Activated CD4-positive, alpha-beta memory T cell treated with anti-CD3 and anti-CD28 coated beads for 36 hours (primary cell): ENCODE measurements at regions not wholly inside any gene's neighbourhood (a gene's known extent, or its start where the extent isn't known, plus 50 kb on each side); places are given as distances from the start of the nearest gene placed in this dataset.

Experiments
- CTCF ChIA-PET: fragments of 350-600 bp; sonication (Branson Sonifier 250); formaldehyde crosslinking; loops from one replicate; lab custom pipeline; 2021; ENCODE audit warnings: antibody characterized with exemption, inconsistent platforms; lab: Charles Lee
- POLR2A ChIA-PET: fragments of 350-600 bp; sonication (Branson Sonifier 250); formaldehyde crosslinking; loops from one replicate; lab custom pipeline; 2021; ENCODE audit warnings: antibody characterized with exemption; lab: Charles Lee
- DNase-seq: peaks from one replicate; pipeline ENCODE4 v3.0.0-alpha.2; 2020
- H3K27ac Mint-ChIP-seq: one replicate; pipeline ENCODE4 v1.8.0; 2021; ENCODE audit warnings: mixed read lengths
- H3K27me3 Mint-ChIP-seq: one replicate; pipeline ENCODE4 v1.8.0; 2021; ENCODE audit warnings: mixed read lengths
- H3K36me3 Mint-ChIP-seq: one replicate; pipeline ENCODE4 v1.8.0; 2021; ENCODE audit warnings: mixed read lengths
- H3K4me1 Mint-ChIP-seq: one replicate; pipeline ENCODE4 v1.8.0; 2021; ENCODE audit warnings: low read depth, mixed read lengths
- H3K4me3 Mint-ChIP-seq: one replicate; pipeline ENCODE4 v1.8.0; 2021; ENCODE audit warnings: mild to moderate bottlenecking, mixed read lengths
- H3K9me3 Mint-ChIP-seq: one replicate; pipeline ENCODE4 v1.8.0; 2021; ENCODE audit warnings: mixed read lengths
- intact Hi-C: fragments of 100-400 bp; cut with micrococcal nuclease; formaldehyde crosslinking; loops from one replicate; pipeline ENCODE4 v1.15.1; 2023

GRCh38 chr14:65225299-65226159 is 123.2 kb upstream of the MAX start:
- H3K27ac Mint-ChIP-seq = peak overlapping the region; percentile 65
- H3K27me3 Mint-ChIP-seq = no peaks in the 10 kb centered on the region
- no peaks in the 10 kb centered on the region for H3K36me3 Mint-ChIP-seq
- H3K9me3 Mint-ChIP-seq = no peaks in the 10 kb centered on the region
- H3K4me1 Mint-ChIP-seq = peaks cover 58% of the 10 kb centered on the region
- CTCF ChIA-PET = interaction anchor here (1.1 to 3.7 kb wide), 4 partner anchors 62 to 735 kb away, joined by 4 to 18 read pairs (median 6); no protein-coding TSS in a partner anchor
- no peak overlapping the region for H3K4me3 Mint-ChIP-seq
- POLR2A ChIA-PET = interaction anchor here (1.2 kb wide), 1 partner anchor 20 kb away, joined by 4 read pairs; no protein-coding TSS in a partner anchor
- no peak for DNase-seq
- intact Hi-C loops = loop anchor here (2.0 kb wide), 1 partner anchor 15 kb away; no protein-coding TSS in a partner anchor

DNA sequence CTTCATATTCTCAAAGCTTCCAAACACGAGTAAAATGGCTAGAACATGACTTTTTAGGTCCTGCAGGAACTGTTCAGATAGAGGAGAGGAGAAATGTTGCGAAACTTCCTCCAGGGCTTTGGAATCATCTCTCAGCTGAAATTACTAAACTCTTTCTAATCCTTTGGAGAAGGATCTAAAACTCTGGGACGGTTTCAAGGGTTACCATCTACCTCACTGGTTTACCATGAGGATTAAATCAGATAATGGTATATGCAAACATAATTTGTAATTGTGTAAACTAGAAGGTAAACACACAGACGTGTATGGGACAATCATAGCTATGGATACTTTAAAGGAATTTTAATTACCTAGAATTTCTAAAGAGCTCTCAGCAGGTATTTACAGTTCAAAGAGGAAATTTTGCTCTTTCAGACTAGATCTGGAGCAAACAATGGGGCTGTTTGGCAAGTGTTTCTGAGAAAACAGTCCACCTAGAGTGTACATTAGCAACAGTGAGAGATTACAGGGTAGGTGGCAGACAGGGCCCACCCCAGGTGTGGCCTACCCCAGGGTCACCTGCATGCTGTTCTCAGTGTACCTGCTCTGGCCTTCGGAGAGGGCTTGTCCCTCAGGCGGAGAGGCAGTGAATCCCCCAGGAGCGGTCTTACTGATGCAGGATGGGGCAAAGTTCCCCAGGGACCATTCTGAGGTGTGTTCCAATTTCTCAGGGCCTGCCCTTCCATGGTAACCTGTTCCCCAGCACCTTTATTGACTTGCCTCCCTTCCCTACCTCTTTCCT is 124.7 kb upstream of the MAX start:
- Mint-ChIP-seq H3K4me1 (peaks cover 57% of the 10 kb centered on the region), H3K9me3 (no peaks in the 10 kb centered on the region), H3K27me3 (no peaks in the 10 kb centered on the region), H3K27ac (no peak overlapping the region), H3K4me3 (no peak overlapping the region), H3K36me3 (no peaks in the 10 kb centered on the region)
- CTCF ChIA-PET = interaction anchor here (1.1 to 3.7 kb wide), 3 partner anchors 63 to 598 kb away, joined by 4 to 18 read pairs (median 5); no protein-coding TSS in a partner anchor
- POLR2A ChIA-PET = interaction anchor here (1.2 kb wide), 2 partner anchors 19 to 20 kb away, joined by 3 read pairs; no protein-coding TSS in a partner anchor
- no peak for DNase-seq
- intact Hi-C loops = no loop called here

DNA sequence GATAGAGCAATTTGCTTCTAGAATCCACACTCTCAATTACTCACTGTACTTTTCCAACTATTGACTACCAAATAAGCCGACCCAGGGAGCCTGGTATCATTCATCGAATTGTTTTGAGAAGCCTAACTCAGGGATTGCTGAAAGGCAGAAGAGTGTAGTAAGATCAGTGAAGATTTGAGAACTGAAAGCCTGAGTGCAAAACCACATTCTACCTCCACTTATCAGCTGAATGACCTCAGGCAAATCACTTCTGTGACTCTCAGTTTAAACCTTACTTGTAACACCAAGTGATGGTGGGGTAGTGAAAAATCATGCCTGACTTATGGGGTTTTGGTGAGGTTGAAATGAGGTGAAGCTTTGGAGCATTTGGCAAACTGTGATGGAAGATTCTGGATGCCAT is 126.1 kb upstream of the MAX start:
- CTCF ChIA-PET = interaction anchor here (1.1 to 1.2 kb wide), 3 partner anchors 43 to 187 kb away, joined by 3 read pairs; no protein-coding TSS in a partner anchor

DNA sequence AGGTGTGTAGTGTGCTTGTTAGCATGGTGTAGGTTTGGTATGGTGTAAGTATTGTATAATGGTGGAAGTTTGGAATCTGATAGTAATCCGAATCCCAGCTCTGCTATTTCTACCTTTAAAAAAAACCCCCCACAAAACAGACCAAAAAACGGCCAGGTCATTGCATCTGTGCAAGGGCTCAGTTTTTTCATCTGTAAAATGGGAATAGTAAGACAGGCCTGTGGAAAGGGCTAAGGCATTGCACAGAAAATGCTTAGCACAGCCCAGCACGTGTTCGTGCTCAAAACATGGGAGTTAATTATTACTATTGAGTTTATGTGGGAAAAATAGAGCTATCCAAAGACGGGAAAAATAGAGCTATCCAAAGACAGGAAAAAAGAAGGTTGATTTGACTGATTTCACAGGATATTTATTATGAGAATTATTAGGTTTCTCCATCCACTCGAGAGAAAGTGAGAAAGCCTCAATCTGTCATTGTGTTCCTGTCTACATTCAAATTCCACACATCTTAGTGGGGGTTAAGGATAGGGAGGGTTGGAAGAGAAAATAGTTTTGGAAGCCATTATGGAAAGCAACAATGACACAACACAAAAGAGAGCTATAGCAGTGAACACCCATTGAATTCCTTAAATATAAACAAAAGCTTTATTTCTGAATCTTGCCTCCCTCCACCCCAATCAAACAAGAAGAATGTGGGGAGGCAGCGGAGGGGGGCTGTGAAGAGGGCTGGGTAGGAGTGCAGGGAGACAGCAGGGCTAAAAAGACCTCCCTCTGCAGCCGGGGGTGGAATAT is 126.8 kb upstream of the MAX start:
- no peaks in the 10 kb centered on the region for H3K36me3 Mint-ChIP-seq
- H3K27me3 Mint-ChIP-seq = no peaks in the 10 kb centered on the region
- H3K4me3 Mint-ChIP-seq = peak overlapping the region; percentile 78
- DNase-seq = no peak
- no peaks in the 10 kb centered on the region for H3K9me3 Mint-ChIP-seq
- ChIA-PET POLR2A (interaction anchor here (2.0 kb wide), 1 partner anchor 23 kb away, joined by 4 read pairs; no protein-coding TSS in a partner anchor), CTCF (interaction anchor here (1.1 to 1.2 kb wide), 2 partner anchors 57 to 186 kb away, joined by 3 read pairs; no protein-coding TSS in a partner anchor)
- peaks cover 45% of the 10 kb centered on the region for H3K4me1 Mint-ChIP-seq
- intact Hi-C loops = no loop called here
- H3K27ac Mint-ChIP-seq = peak overlapping the region; percentile 75

More for the DNA sequence above, 126.1 kb upstream of the MAX start:
- peaks cover 47% of the 10 kb centered on the region for H3K4me1 Mint-ChIP-seq
- peak overlapping the region; percentile 32 for H3K4me3 Mint-ChIP-seq
- H3K27ac Mint-ChIP-seq = no peak overlapping the region
- intact Hi-C loops = no loop called here
- POLR2A ChIA-PET = interaction anchor here (2.0 kb wide), 1 partner anchor 22 kb away, joined by 4 read pairs; no protein-coding TSS in a partner anchor
- no peaks in the 10 kb centered on the region for H3K9me3 Mint-ChIP-seq
- no peaks in the 10 kb centered on the region for H3K36me3 Mint-ChIP-seq
- no peaks in the 10 kb centered on the region for H3K27me3 Mint-ChIP-seq
- no peak for DNase-seq

DNA sequence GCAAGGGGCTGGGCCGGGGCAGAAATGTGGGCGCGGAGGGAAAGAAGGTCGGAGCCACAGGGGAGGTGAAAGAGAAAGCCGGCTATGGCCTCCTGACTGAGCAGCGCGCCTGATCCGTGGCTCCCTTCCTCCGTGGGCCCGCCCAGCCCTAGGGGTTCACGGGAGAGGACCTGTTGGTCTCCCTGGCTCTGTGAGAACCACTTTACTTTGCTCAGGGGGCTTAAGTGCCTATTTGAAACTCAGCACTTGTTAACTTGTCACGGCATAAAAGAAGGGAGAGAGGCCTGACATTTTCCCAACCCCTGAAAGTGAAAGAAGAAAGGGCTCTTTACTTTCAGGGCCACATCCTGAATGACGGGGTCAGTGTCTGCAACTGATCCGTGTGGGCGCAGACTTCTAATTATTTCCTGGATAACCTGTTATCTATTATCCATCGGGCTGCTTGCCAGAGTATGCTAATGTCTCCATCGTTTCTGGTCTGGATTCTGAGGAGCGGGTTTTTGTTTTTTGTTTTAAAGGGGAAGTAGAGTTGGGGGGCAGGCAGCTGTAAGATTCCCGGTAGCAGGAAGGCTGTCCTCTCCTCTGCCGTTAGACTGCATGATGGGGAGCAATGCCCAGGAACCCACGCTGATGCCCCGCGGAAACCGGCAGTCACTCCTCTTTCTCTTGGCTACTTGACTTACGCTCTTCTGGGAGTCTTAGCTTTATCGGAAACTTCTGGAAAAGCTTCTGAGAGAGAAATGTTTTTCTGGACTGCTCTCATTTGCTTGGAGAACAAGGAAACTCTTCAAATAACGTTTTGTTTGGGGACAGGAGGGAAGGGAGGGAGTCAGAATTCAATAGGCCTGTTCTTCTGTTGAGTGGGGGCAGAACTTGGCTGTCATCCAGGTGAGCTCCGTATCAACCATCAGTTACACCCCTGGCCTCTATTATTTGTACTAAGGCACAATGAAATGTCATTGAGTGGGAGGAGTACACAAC is 127.7 kb upstream of the MAX start:
- H3K4me3 Mint-ChIP-seq = peak overlapping the region; percentile 78
- peak overlapping the region; percentile 75 for H3K27ac Mint-ChIP-seq
- POLR2A ChIA-PET = interaction anchor here (2.0 kb wide), 1 partner anchor 23 kb away, joined by 4 read pairs; no protein-coding TSS in a partner anchor
- DNase-seq = peak; percentile 56
- no peaks in the 10 kb centered on the region for H3K36me3 Mint-ChIP-seq
- no peaks in the 10 kb centered on the region for H3K9me3 Mint-ChIP-seq
- peaks cover 39% of the 10 kb centered on the region for H3K4me1 Mint-ChIP-seq
- no peaks in the 10 kb centered on the region for H3K27me3 Mint-ChIP-seq
- intact Hi-C loops = no loop called here
- CTCF ChIA-PET = interaction anchor here (1.0 kb wide), 1 partner anchor 66 kb away, joined by 3 read pairs; no protein-coding TSS in a partner anchor

DNA sequence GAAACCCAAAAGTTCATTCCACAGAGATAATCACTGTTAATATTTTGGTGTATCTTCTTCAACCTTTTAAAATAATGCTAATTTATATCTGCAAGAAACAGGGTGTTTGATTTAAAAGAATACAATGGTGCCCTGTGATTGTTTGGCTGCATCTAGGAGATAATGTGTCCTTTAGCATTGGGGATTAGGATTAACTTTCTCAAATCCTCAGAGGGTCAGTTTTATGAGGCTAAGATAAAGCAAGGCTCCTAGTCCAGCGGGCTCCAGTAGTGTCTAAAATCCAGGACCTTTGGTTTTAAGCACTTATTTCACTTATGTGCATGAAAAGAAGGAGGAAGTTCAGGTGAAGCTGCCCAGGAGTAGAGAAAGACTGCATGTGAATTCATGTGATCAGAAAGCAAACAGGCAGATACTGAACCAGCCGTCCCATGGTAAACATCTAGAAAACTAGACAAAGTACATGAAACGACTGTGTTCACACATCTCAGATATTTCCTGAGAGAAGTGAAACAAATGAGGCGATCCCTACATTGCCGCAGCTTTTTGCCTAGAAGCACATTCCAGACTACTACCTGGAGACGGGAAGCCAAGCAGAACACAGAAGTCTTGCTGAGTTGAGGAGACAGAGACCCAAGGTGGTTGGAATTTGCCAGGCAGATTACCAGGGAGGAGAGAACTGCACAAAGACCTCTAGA is 129.1 kb upstream of the MAX start:
- H3K36me3 Mint-ChIP-seq = no peaks in the 10 kb centered on the region
- H3K4me1 Mint-ChIP-seq = peaks cover 30% of the 10 kb centered on the region
- no peaks in the 10 kb centered on the region for H3K9me3 Mint-ChIP-seq
- no peaks in the 10 kb centered on the region for H3K27me3 Mint-ChIP-seq
- H3K27ac Mint-ChIP-seq = no peak overlapping the region
- no peak for DNase-seq
- intact Hi-C loops = no loop called here
- POLR2A ChIA-PET = no interaction called here
- no peak overlapping the region for H3K4me3 Mint-ChIP-seq
- CTCF ChIA-PET = no interaction called here

- intact Hi-C loops = no loop called here
- Mint-ChIP-seq H3K4me3 (no peak overlapping the region), H3K9me3 (no peaks in the 10 kb centered on the region), H3K27me3 (no peaks in the 10 kb centered on the region), H3K4me1 (peaks cover 12% of the 10 kb centered on the region), H3K27ac (no peak overlapping the region), H3K36me3 (no peaks in the 10 kb centered on the region)
- no peak for DNase-seq
- ChIA-PET POLR2A (interaction anchor here (0.5 kb wide), 1 partner anchor 29 kb away, joined by 3 read pairs; no protein-coding TSS in a partner anchor), CTCF (no interaction called here)
These were observed 132.5 kb upstream of the MAX start for GRCh38 chr14:65234752-65235361.

- ChIA-PET CTCF (interaction anchor here (0.6 kb wide), 1 partner anchor 281 kb away, joined by 3 read pairs; no protein-coding TSS in a partner anchor), POLR2A (no interaction called here)
- H3K27me3 Mint-ChIP-seq = no peaks in the 10 kb centered on the region
- DNase-seq = no peak
- H3K4me1 Mint-ChIP-seq = peaks cover 10% of the 10 kb centered on the region
- no peaks in the 10 kb centered on the region for H3K9me3 Mint-ChIP-seq
- no peaks in the 10 kb centered on the region for H3K36me3 Mint-ChIP-seq
- intact Hi-C loops = no loop called here
- no peak overlapping the region for H3K4me3 Mint-ChIP-seq
- no peak overlapping the region for H3K27ac Mint-ChIP-seq
These were observed 134.9 kb upstream of the MAX start for GRCh38 chr14:65237023-65237814.

- ChIA-PET POLR2A (no interaction called here), CTCF (no interaction called here)
- Mint-ChIP-seq H3K27me3 (no peaks in the 10 kb centered on the region), H3K4me1 (peaks cover 10% of the 10 kb centered on the region), H3K36me3 (no peaks in the 10 kb centered on the region), H3K4me3 (no peak overlapping the region), H3K9me3 (no peaks in the 10 kb centered on the region), H3K27ac (no peak overlapping the region)
- intact Hi-C loops = no loop called here
- no peak for DNase-seq
These were observed 135.6 kb upstream of the MAX start for GRCh38 chr14:65237941-65238340.
